Renal cortical epithelial cell (primary cell): ENCODE measurements at regions not wholly inside any gene's neighbourhood (a gene's known extent, or its start where the extent isn't known, plus 50 kb on each side); places are given as distances from the start of the nearest gene placed in this dataset.
"Not testable (repeated sequence)": the region's sequence is repeated elsewhere in the genome, so short reads cannot be mapped to it uniquely, and the experiment has no call there.

Source experiments
- DNase-seq: peaks from one replicate; pipeline ENCODE4 v3.0.0-alpha.2; 2011; ENCODE audit warnings: low read depth

GRCh38 chr3:75394102-75394501, 270.0 kb upstream of the FRG2C start:
- not testable (repeated sequence) for DNase-seq

- DNase-seq = not testable (repeated sequence)
These were observed 269.4 kb upstream of the FRG2C start for GRCh38 chr3:75394562-75395360.

GRCh38 chr3:75395580-75396315, 268.4 kb upstream of the FRG2C start:
- DNase-seq = no peak

GRCh38 chr3:75396316-75396802, 267.8 kb upstream of the FRG2C start:
- no peak for DNase-seq

DNA sequence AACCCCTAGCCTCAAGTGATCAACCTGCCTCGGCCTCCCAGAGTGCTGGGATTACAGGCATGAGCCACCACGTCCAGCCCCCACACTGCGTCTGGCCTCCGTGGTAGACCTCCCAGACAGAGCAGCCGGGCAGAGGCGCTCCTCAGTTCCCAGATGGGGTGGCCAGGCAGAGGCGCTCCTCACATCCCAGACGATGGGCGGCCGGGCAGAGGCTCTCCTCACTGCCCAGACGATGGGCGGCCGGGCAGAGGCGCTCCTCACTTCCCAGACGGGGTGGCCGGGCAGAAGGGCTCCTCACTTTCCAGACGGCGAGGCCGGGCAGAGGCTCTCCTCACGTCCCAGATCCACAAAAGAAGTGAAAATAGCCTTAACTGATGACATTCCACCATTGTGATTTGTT, 266.6 kb upstream of the FRG2C start:
- not testable (repeated sequence) for DNase-seq

DNA sequence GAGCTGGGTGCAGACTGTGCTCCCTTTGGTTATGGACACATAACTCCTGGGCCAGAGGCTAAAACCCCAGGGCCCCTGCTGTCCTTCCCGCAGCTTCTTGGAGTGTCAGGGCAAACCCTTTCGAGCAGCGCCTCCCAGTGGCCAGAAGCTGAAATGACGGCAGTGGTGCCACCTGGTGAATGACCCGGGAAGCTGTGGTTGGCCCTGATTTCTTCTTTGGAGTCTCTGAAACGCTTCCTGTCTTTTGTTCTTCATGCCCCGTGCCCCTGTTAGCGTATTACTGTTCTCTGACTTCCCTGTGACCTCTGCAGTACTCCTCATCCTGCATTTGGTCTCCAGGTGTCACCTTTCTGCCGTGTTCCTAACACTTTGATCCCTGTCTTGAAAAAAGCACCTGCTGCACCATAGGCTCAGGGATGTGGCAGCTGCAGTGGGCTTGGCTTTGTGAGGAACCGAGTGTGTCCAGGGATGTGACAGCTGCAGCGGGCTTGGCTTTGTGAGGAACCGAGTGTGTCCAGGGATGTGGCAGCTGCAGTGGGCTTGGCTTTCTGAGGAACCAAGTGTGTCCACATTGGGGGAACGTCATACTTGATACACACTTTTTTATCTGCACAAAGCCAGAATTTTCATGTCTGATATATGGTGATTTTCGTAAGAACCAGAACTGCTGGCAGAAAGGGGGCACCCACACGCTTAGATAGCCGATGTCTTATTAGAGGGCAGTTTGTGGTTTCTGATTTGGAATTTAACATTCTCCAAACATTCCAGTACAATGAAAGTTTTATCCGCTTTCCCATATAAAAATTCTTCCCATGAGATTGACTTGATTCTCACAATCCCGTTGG, 241.8 kb upstream of the FRG2C start:
- DNase-seq = not testable (repeated sequence)

DNA sequence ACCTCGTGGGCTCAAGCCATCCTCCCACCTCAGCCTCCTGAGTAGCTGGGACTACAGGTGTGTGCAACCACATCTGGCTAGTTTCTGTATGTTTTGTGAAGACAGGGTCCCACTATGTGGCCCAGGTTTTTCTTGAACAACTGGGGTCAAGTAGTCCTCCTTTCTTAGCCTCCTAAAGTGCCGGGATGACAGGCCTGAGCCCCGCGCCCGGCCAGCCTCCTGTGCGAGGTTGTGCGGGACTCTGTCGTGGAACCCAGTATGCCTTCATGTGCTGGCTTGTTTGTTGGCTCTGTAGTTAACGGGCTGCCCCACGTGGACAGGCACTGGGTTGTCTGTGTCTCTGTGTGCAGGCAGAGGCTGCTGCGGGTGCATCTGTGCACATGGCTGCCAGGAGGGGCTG, 238.7 kb upstream of the FRG2C start:
- not testable (repeated sequence) for DNase-seq

- not testable (repeated sequence) for DNase-seq
These were observed 236.6 kb upstream of the FRG2C start for GRCh38 chr3:75427486-75427885.

- not testable (repeated sequence) for DNase-seq
These were observed 236.2 kb upstream of the FRG2C start for GRCh38 chr3:75427906-75428305.

DNA sequence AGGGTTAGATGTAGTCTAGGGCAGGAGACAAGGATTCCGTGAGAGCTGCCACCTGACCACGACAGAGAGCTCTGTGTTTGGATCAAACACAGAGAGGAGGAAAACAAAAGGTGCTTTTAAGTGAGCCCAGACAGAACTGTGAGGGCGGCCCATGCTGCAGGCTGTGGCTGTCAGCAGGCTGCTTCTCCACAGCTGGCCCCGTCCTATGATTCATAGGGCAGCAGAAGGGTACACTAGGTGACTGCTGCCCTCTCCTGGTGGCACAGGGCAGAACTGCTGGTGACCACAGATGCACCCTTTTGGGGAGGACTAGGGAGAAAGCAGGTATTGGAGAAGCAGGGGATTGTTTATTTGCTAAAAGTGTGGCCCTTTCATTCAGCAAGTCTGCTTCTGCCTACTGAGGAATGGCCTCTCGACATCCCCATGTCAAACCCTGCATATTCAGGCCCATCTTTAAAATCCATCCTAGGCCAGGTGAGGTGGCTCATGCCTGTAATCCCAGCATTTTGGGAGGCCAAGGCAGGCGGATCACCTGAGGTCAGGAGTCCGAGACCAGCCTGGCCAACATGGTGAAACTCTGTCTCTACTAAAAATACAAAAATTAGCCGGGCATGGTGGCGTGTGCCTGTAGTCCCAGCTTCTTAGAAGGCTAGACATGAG, 234.4 kb upstream of the FRG2C start:
- DNase-seq = peak; percentile 65

- DNase-seq = not testable (repeated sequence)
These were observed 233.7 kb upstream of the FRG2C start for GRCh38 chr3:75430406-75430805.

- not testable (repeated sequence) for DNase-seq
These were observed 233.0 kb upstream of the FRG2C start for GRCh38 chr3:75431120-75431519.

DNA sequence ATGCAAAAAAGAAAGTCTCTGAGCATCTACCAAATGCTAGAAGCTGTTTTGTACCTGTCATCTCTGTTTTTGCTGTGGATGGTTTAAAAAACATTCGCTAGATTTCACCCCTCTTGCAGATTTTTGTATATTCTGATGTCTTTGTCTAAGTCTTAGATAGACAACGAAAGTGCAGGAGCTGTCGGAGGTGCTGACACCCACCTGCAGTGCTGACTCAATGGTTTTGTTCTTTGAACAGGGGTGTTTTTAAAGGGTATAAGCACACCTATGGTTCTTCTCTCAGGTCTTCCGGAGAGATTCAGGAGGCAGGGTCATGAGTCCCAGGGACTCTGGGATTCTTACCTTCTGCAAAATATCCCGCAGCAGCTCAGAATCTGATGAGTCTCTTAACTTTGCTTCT, 231.7 kb upstream of the FRG2C start:
- DNase-seq = not testable (repeated sequence)

- DNase-seq = peak; percentile 93
These were observed 231.2 kb upstream of the FRG2C start for GRCh38 chr3:75432885-75433284.

- DNase-seq = not testable (repeated sequence)
These were observed 230.8 kb upstream of the FRG2C start for GRCh38 chr3:75433295-75433694.

GRCh38 chr3:75434276-75434912, 229.7 kb upstream of the FRG2C start:
- peak; percentile 18 for DNase-seq

GRCh38 chr3:75434913-75435793, 229.0 kb upstream of the FRG2C start:
- peak; percentile 97 for DNase-seq

DNA sequence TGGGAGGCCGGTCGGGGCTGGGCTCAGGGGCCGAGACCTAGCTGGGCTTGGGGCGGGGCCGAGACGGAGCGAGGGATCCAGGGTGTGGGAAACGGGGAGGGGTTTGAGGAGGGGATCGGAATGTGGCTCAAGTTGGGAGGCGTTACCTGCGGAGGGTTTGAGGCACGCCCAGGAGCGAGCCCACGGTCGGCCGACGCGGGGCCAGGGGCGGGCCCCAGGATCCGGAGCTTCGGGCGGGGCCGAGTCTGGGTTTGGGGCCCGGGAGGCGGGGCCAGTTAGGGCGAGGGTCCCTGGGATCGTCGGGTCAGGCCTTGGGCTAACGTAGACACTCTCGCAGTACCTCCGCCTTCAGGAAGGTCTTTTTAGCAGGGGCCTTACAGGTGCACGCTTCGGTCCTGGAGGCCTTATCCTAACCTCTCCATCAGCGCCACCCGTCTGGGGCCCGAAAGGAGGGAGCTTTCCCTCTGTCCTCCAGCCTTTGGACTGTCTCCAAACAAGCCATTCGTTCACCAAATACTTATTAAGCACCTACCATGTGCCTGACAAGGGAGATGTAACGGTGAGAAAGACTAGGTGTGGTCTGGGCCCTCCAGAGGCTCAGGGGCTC, 228.2 kb upstream of the FRG2C start:
- peak; percentile 69 for DNase-seq

GRCh38 chr3:75440986-75441385, 223.1 kb upstream of the FRG2C start:
- not testable (repeated sequence) for DNase-seq
